ENCODE measurements at regions not wholly inside any gene's neighbourhood (a gene's known extent, or its start where the extent isn't known, plus 50 kb on each side); places are given as distances from the start of the nearest gene placed in this dataset.

DNA sequence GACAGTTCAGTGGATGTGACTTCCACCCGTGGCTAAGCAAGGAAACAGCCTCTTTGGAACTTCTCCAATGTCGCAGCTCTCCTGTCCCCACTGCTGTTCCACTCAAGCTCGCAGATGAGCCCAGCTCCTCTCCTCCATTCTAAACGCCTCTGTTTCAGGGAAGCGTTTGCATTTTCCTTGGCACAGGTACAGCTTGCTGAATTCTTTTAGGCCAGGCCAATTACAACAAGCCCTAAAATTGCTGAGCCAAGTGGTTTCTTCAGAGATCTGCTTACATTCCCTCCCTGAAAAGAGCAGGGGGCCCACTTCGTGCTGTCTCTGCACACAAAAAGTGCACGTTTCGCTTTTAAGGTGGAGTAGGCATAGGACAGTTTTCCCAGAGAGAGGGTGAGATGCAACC lies 91.5 kb upstream of the BLID start:
- Histone ChIP-seq H3K27ac (ENCODE audit: low read length) (peak overlapping the region; percentile 47), H3K4me1 (ENCODE audit: control insufficient read depth, insufficient read depth, low read length) (peaks cover 13% of the 10 kb centered on the region), H3K27me3 (ENCODE audit: control insufficient read depth, insufficient read depth) (no peaks in the 10 kb centered on the region), H3K4me3 (ENCODE audit: low read length) (no peak overlapping the region), H3K9me3 (ENCODE audit: control insufficient read depth, low read length) (no peaks in the 10 kb centered on the region)
- ATAC-seq (peak; percentile 39 to 56), DNase-seq (peak in 2 of 3 donors; percentile 27 to 54)
- 38% methylated on average over 8 of the region's 8 CpGs for WGBS
- intact Hi-C loops (cut with DNase I), result loop anchor here in 2 of 4 donors (10.0 kb wide), 2 partner anchors 103 to 183 kb away; no protein-coding TSS in a partner anchor

DNA sequence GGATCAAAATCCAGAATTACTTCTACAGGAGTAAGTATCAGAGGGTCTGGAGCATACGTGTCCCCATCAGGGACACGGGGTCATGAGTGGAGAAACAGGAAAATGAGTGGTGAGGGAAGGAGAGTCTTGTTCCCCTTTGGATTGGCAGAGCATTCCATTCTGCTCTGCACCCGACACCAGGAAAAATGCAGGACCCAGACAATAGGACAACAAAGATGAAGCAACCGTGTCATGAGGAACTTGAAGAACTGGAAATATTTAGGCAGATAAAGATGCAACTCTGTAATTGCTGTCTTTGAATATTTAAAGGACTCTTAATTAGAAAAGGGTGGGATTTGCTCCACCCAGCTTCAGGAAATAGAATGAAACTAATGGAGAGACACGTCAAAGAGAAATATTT lies 89.0 kb upstream of the BLID start:
- peak overlapping the region; percentile 48 for H3K27ac ChIP-seq (ENCODE audit: low read length)
- intact Hi-C loops (cut with DNase I), result loop anchor here in 2 of 4 donors (10.0 kb wide), 2 partner anchors 100 to 180 kb away; no protein-coding TSS in a partner anchor
- DNase-seq (no peak), ATAC-seq (no peak)
- H3K9me3 ChIP-seq (ENCODE audit: control insufficient read depth, low read length), result no peaks in the 10 kb centered on the region
- no peak overlapping the region for H3K4me3 ChIP-seq (ENCODE audit: low read length)
- H3K4me1 ChIP-seq (ENCODE audit: control insufficient read depth, insufficient read depth, low read length), result peaks cover 15% of the 10 kb centered on the region
- 37% methylated on average over 5 of the region's 5 CpGs for WGBS
- H3K27me3 ChIP-seq (ENCODE audit: control insufficient read depth, insufficient read depth), result no peaks in the 10 kb centered on the region

DNA sequence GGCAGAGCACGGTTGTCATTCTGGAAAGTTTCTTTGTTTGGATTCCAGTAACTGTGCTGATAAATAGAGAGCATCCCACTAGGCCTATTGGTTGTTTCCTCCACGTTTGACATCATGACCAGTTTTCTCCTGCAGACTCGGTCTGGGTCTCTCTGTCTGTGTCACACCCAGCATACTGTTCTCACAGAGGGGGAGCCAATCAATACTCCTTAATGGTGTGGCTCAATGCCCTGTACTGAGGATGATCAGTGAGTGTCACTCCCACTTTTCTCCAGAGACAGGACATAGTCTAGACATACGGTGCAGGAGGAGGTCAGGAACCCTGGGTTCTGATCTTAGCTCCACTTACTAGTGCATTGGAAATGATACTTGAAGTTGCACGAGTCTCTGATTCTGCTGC lies 88.2 kb upstream of the BLID start:
- peak overlapping the region; percentile 19 for H3K27ac ChIP-seq (ENCODE audit: low read length)
- ATAC-seq (no peak), DNase-seq (no peak)
- no peaks in the 10 kb centered on the region for H3K9me3 ChIP-seq (ENCODE audit: control insufficient read depth, low read length)
- H3K4me3 ChIP-seq (ENCODE audit: low read length), result no peak overlapping the region
- H3K4me1 ChIP-seq (ENCODE audit: control insufficient read depth, insufficient read depth, low read length), result peaks cover 11% of the 10 kb centered on the region
- intact Hi-C loops (cut with DNase I), result loop anchor here (5.0 to 10.0 kb wide), 6 partner anchors 99 to 552 kb away; no protein-coding TSS in a partner anchor
- no peaks in the 10 kb centered on the region for H3K27me3 ChIP-seq (ENCODE audit: control insufficient read depth, insufficient read depth)
- WGBS, result 74% methylated on average over 5 of the region's 5 CpGs

DNA sequence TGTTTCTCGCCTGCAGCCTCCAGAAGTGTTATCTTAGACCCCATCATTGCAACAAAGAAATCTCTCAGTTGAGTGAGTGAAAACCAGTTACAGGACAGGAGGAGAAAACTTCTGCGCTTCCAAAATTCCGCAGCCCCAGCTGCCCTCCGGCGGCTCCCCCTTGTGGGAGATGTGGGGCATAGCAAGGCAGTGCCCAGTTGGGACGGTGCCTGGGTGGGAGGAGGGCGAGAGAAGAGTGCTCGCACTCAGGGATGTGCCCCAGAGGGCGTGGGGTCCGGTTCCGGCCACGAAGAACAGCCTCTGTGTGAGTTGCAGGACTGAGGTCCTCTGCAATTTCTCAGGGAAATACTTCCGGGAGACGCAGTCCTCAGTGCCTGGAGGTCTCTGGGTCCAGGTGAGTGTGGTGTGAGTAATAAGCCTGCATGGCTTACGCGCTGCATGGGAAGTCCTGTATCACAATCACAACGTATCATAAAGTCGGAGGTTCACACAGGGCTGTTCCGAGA lies 87.0 kb upstream of the BLID start:
- WGBS, result 20% methylated on average over 19 of the region's 19 CpGs
- Histone ChIP-seq H3K4me1 (ENCODE audit: control insufficient read depth, insufficient read depth, low read length) (peaks cover 11% of the 10 kb centered on the region), H3K27ac (ENCODE audit: low read length) (peak overlapping the region; percentile 2), H3K27me3 (ENCODE audit: control insufficient read depth, insufficient read depth) (no peaks in the 10 kb centered on the region), H3K4me3 (ENCODE audit: low read length) (peak overlapping the region; percentile 12), H3K9me3 (ENCODE audit: control insufficient read depth, low read length) (no peaks in the 10 kb centered on the region)
- peak; percentile 64 to 87 (median 84) for DNase-seq
- peak; percentile 82 to 85 for ATAC-seq
- intact Hi-C loops (cut with DNase I), result loop anchor here (5.0 to 10.0 kb wide), 6 partner anchors 98 to 551 kb away; no protein-coding TSS in a partner anchor

DNA sequence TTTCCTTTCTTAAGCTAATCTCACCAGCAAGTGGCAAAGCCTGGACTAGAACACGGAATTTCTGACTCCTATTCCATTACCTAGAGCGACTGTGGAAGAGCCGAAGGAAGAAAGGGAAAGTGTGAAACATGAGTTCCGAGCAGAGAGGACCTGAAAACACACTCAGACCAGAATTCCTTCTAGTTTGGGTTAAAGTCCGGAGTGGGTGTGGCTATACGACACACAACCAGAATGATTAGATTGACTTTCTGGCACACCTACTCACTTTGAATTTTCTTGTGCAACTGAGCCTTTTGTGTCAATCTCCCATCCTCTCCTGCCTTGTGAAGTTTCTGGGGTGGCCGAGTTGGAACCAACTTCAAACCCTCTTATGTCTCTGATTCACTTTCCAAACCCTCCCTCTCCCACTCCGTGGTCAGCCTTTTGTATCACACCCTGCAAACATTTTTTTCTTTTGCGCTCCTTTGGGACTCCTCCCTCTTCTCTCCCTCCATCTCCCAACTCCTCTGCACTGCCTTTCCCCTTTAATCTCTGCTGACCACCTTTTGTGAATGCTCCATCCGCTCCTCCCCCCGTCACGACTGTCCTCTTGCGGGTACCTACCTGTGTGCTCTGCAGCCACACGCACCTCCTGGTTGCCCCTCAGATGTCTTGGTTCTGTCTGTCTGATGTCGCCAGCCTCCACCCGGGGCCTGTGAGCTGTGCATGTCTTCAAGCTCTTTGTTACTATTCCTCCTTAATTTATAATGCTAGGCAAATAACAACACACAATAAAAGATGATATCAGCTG lies 86.3 kb upstream of the BLID start:
- intact Hi-C loops (cut with DNase I), result loop anchor here (5.0 to 10.0 kb wide), 6 partner anchors 98 to 550 kb away; no protein-coding TSS in a partner anchor
- Histone ChIP-seq H3K9me3 (ENCODE audit: control insufficient read depth, low read length) (no peaks in the 10 kb centered on the region), H3K4me3 (ENCODE audit: low read length) (peak overlapping the region; percentile 12), H3K27me3 (ENCODE audit: control insufficient read depth, insufficient read depth) (no peaks in the 10 kb centered on the region), H3K27ac (ENCODE audit: low read length) (peak overlapping the region; percentile 45), H3K4me1 (ENCODE audit: control insufficient read depth, insufficient read depth, low read length) (peaks cover 5% of the 10 kb centered on the region)
- WGBS, result 42% methylated on average over 16 of the region's 16 CpGs
- peak; percentile 38 to 57 for ATAC-seq
- DNase-seq, result peak in 2 of 3 donors; percentile 22 to 68

DNA sequence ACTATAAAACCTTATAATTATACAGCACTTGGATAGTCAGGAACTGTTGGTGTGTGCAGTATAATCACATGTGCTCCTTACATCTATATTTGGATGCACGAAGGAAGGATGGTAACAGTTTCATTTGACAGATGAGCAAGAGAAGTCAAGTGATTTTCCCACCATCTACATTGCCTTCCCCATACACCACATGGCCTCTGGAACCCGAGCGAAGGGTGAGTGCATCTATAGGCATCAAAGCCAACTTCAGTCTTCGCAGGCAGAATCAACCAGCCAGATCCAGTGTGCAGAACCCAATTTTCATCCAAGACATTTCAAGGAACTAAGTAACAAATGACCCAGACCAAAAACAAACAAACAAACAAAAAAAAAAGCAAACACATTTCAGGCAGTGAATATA lies 85.1 kb upstream of the BLID start:
- ATAC-seq, result no peak

DNA sequence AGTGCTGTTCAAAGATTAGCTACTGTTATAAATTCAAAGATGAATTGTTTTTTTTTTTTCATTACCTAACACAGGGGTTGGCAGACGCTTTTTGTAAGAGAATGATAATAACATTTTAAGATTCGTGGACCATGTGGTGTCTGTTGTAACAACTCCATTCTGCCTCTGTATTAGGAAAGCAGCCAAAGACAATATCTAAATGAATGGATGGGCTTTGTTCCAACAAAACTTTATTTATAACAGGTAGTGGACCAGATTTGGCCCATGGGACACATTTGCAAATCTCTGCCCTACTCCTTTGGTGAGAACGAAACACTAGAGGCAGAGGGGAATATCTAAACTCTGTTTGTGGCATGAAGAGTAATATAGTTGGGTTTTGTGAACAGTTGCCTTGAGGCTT lies 83.6 kb upstream of the BLID start:
- no peaks in the 10 kb centered on the region for H3K27me3 ChIP-seq (ENCODE audit: control insufficient read depth, insufficient read depth)
- no peak for DNase-seq
- H3K4me1 ChIP-seq (ENCODE audit: control insufficient read depth, insufficient read depth, low read length), result peaks cover 5% of the 10 kb centered on the region
- 43% methylated on average over 3 of the region's 3 CpGs for WGBS
- intact Hi-C loops (cut with DNase I), result loop anchor here (5.0 to 10.0 kb wide), 6 partner anchors 95 to 547 kb away; no protein-coding TSS in a partner anchor
- no peak for ATAC-seq
- H3K9me3 ChIP-seq (ENCODE audit: control insufficient read depth, low read length), result no peaks in the 10 kb centered on the region
- H3K27ac ChIP-seq (ENCODE audit: low read length), result no peak overlapping the region
- no peak overlapping the region for H3K4me3 ChIP-seq (ENCODE audit: low read length)

More for the DNA sequence above, 85.1 kb upstream of the BLID start:
- Histone ChIP-seq H3K9me3 (ENCODE audit: control insufficient read depth, low read length) (no peaks in the 10 kb centered on the region), H3K4me3 (ENCODE audit: low read length) (no peak overlapping the region), H3K27ac (ENCODE audit: low read length) (no peak overlapping the region), H3K27me3 (ENCODE audit: control insufficient read depth, insufficient read depth) (no peaks in the 10 kb centered on the region), H3K4me1 (ENCODE audit: control insufficient read depth, insufficient read depth, low read length) (peaks cover 5% of the 10 kb centered on the region)
- WGBS, result 76% methylated on average over 4 of the region's 4 CpGs
- intact Hi-C loops (cut with DNase I), result loop anchor here (5.0 to 10.0 kb wide), 6 partner anchors 96 to 549 kb away; no protein-coding TSS in a partner anchor
- DNase-seq, result no peak

DNA sequence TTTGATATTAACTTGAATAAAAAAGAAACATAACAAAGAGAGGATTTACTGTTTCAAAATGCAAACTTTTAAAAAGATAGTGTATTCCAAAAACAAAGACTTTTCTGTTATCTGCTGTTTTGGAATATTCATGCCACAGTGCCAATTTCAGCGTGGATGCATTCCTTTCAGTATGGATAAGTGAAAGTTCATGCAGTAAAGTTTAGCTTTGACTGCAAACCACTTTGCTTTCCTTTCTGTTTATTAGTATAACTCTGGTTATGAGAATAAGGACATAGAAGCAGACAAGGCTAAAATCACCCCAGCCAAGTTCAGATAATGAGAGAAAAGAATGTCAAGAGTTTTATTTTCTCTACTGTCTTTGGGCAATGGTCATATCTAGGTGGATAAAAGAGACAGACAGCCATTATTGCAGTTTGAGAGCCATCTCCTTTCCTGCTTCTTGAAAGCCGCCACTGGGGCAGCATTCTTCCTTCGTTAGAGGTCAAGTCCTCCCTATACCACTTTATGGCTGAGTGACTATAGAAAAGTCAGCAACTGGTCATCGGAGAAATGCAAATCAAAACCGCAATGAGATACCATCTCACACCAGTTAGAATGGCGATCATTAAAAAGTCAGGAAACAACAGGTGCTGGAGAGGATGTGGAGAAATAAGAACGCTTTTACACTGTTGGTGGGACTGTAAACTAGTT lies 82.4 kb upstream of the BLID start:
- intact Hi-C loops (cut with DNase I), result no loop called here
- H3K9me3 ChIP-seq (ENCODE audit: control insufficient read depth, low read length), result no peaks in the 10 kb centered on the region
- H3K4me3 ChIP-seq (ENCODE audit: low read length), result no peak overlapping the region
- peaks cover 7% of the 10 kb centered on the region for H3K4me1 ChIP-seq (ENCODE audit: control insufficient read depth, insufficient read depth, low read length)
- no peak for DNase-seq
- ATAC-seq, result no peak
- H3K27me3 ChIP-seq (ENCODE audit: control insufficient read depth, insufficient read depth), result no peaks in the 10 kb centered on the region
- 78% methylated on average over 7 of the region's 7 CpGs for WGBS
- H3K27ac ChIP-seq (ENCODE audit: low read length), result no peak overlapping the region

DNA sequence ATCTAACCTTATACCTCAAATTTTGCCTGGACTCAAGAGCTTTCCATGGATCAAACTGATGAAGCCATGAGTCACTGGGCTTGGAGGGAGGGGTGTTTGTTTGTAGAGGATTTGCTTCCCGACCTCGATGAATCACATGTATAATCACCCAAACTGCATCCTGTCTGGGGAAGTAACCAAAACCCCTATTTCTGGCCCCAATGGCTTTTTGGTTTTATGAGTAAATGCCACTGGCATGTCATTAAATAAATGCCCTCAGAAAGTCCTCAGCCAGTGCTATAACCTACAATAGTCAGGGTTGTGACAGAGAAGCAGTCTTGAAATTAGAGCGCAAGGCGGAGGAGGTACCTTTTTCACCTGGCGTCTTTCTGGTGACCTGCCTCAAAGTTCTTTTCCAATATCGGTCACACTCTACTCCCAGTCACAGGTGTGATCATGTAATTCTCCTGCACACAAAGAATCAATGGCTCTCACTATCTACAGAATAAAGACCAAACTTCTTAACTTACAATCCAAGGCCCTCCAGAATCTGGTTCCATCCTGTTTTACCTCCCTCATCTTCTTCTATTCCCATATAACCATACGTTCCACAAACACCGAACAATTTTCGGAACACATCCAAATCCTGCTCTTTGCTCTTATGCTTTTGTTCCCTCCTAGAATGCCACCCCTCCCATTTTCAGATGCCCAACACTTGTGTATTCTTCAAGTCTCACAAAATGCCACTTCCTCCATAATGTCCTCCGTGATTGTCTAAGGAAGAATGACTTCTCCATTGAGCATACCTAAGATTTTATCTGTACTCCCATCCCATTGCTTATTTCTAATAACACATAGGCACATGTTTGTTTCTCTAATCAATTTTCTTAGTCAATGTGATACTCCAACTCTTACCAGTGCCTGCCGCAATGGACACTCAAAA lies 81.3 kb upstream of the BLID start:
- Histone ChIP-seq H3K4me1 (ENCODE audit: control insufficient read depth, insufficient read depth, low read length) (peaks cover 9% of the 10 kb centered on the region), H3K4me3 (ENCODE audit: low read length) (no peak overlapping the region), H3K27ac (ENCODE audit: low read length) (peak overlapping the region; percentile 38), H3K27me3 (ENCODE audit: control insufficient read depth, insufficient read depth) (no peaks in the 10 kb centered on the region), H3K9me3 (ENCODE audit: control insufficient read depth, low read length) (no peaks in the 10 kb centered on the region)
- whole genome bisulfite sequencing, result 81% methylated on average over 11 of the region's 11 CpGs
- ATAC-seq (peak; percentile 50 to 88), DNase-seq (peak in 1 of 3 donors; percentile 24)
- intact Hi-C loops (cut with DNase I), result no loop called here

DNA sequence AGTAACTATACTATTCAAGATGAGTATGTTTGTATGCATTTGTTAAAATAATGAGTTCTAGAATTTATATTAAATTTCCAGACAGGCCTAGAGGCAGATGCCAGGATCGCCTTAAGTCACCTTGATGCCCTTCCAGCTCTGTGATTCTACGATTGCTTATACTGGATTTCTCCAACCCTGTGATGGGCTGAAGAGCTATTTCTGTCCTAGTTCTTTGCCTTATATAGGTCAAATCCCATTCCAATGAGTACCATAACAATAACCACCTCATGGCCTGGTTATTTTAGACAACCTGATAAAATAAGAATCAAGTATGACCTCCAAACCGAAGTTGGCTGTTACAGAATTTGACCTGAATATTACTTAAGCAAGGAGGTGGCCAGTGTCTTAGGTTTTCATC lies 79.8 kb upstream of the BLID start:
- H3K9me3 ChIP-seq (ENCODE audit: control insufficient read depth, low read length), result no peaks in the 10 kb centered on the region
- WGBS, result 79% methylated on average over 3 of the region's 3 CpGs
- H3K4me3 ChIP-seq (ENCODE audit: low read length), result no peak overlapping the region
- DNase-seq, result no peak
- H3K27ac ChIP-seq (ENCODE audit: low read length), result no peak overlapping the region
- no peak for ATAC-seq
- peaks cover 7% of the 10 kb centered on the region for H3K4me1 ChIP-seq (ENCODE audit: control insufficient read depth, insufficient read depth, low read length)
- H3K27me3 ChIP-seq (ENCODE audit: control insufficient read depth, insufficient read depth), result no peaks in the 10 kb centered on the region
- intact Hi-C loops (cut with DNase I), result no loop called here

Measured in right cardiac atrium (tissue), 5 donors.